ENCODE measurements at regions not wholly inside any gene's neighbourhood (a gene's known extent, or its start where the extent isn't known, plus 50 kb on each side); places are given as distances from the start of the nearest gene placed in this dataset.

DNA sequence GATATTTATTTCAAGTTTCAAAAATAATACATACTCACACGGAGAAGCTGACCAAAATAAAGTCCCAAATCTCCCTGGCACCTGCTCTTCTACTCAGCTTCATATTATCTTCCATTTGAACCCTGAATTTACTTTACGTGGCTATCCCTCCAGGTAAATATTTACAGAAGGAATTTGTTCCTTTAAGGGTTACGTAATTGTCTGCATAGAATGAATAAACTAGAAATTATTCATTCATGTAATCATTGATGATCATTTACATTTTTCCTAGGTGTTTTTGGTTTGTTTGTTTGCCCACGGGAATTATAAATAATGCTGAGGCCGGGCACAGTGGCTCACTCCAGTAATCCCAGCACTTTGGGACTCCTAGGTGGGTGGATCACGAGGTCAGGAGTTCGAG lies 251.2 kb downstream of the PLK2 start:
- TF ChIP-seq RFX5 (IDR thresholded peaks at IDR 0.05; ENCODE audit: low read length) (no peak), TAF1 (IDR thresholded peaks at IDR 0.05; ENCODE audit: borderline replicate concordance, low read depth, low read length) (no peak), CHD2 (IDR thresholded peaks at IDR 0.05; ENCODE audit: low read length, partially characterized antibody) (no peak)
- TF ChIP-seq, protein P1, sequence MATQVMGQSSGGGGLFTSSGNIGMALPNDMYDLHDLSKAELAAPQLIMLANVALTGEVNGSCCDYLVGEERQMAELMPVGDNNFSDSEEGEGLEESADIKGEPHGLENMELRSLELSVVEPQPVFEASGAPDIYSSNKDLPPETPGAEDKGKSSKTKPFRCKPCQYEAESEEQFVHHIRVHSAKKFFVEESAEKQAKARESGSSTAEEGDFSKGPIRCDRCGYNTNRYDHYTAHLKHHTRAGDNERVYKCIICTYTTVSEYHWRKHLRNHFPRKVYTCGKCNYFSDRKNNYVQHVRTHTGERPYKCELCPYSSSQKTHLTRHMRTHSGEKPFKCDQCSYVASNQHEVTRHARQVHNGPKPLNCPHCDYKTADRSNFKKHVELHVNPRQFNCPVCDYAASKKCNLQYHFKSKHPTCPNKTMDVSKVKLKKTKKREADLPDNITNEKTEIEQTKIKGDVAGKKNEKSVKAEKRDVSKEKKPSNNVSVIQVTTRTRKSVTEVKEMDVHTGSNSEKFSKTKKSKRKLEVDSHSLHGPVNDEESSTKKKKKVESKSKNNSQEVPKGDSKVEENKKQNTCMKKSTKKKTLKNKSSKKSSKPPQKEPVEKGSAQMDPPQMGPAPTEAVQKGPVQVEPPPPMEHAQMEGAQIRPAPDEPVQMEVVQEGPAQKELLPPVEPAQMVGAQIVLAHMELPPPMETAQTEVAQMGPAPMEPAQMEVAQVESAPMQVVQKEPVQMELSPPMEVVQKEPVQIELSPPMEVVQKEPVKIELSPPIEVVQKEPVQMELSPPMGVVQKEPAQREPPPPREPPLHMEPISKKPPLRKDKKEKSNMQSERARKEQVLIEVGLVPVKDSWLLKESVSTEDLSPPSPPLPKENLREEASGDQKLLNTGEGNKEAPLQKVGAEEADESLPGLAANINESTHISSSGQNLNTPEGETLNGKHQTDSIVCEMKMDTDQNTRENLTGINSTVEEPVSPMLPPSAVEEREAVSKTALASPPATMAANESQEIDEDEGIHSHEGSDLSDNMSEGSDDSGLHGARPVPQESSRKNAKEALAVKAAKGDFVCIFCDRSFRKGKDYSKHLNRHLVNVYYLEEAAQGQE (IDR thresholded peaks at IDR 0.05; ENCODE audit: low read depth, low read length) = no peak

DNA sequence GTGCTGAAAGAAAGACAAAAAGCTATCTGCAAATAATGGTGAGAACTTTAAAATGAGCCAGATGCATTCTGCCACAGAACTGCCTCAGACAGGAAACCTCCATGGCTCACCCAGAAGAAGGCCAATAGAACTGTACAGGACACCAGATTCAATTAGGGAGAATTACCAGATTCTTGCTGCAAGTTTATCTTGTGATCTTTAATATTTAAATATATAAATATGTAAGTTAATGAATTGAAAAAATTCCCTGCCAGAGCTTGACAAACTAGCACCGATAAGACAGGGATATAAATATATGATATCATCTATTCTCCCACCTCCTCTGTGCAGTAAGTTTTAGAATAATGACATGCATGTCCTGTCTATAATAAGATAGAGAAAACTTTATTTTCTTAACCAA lies 252.8 kb downstream of the PLK2 start:
- H3F3A ChIP-seq (replicated peaks; ENCODE audit: insufficient read depth) = peaks cover 3% of the 10 kb centered on the region
- TF ChIP-seq TCF12 (IDR thresholded peaks at IDR 0.05) (no peak), ELF1 (IDR thresholded peaks at IDR 0.05) (no peak), SMC3 (IDR thresholded peaks at IDR 0.05; ENCODE audit: low read depth, low read length) (no peak), GABPA (IDR thresholded peaks at IDR 0.05; ENCODE audit: low read depth) (no peak), RCOR1 (IDR thresholded peaks at IDR 0.05; ENCODE audit: low read length) (no peak), EZH2phosphoT487 (IDR thresholded peaks at IDR 0.05; ENCODE audit: borderline replicate concordance, low read depth) (no peak), USF2 (IDR thresholded peaks at IDR 0.05; ENCODE audit: borderline replicate concordance, low read depth, low read length) (no peak), RAD21 (IDR thresholded peaks at IDR 0.05; ENCODE audit: low read length) (no peak), TEAD4 (IDR thresholded peaks at IDR 0.05; ENCODE audit: borderline replicate concordance, insufficient read depth) (no peak)
- TF ChIP-seq, protein P2, sequence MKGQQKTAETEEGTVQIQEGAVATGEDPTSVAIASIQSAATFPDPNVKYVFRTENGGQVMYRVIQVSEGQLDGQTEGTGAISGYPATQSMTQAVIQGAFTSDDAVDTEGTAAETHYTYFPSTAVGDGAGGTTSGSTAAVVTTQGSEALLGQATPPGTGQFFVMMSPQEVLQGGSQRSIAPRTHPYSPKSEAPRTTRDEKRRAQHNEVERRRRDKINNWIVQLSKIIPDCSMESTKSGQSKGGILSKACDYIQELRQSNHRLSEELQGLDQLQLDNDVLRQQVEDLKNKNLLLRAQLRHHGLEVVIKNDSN (IDR thresholded peaks at IDR 0.05; ENCODE audit: borderline replicate concordance, low read depth) = no peak
- H3K4me1 ChIP-seq (ENCODE audit: control insufficient read depth in 1 of 2, insufficient read depth in 2 of 2, low read depth in 1 of 2, low read length in 1 of 2) = no peaks in the 10 kb centered on the region; a peak in 1 of 4 replicates
- POLR2A ChIA-PET = no interaction called here
- H3K36me3 ChIP-seq (replicated peaks in 1 of 2; ENCODE audit: control insufficient read depth in 1 of 2, insufficient read depth in 2 of 2, low read length in 1 of 2) = no peaks in the 10 kb centered on the region
- no peak overlapping the region for H3K4me2 ChIP-seq
- H3K9me3 ChIP-seq = no peaks in the 10 kb centered on the region
- no peaks in the 10 kb centered on the region for H3K27me3 ChIP-seq (ENCODE audit: insufficient read depth)
- no peak overlapping the region for H3K27ac ChIP-seq (ENCODE audit: low read depth in 2 of 2, low read length in 1 of 2)
- H3K9me2 ChIP-seq = no peaks in the 10 kb centered on the region
- H3K79me2 ChIP-seq (ENCODE audit: insufficient read depth) = no peaks in the 10 kb centered on the region
- 22% methylated on average over 1 of the region's 1 CpG for WGBS (ENCODE audit: low lambda C conversion rate)
- no peak for DNase-seq
- no peak overlapping the region for H3K9ac ChIP-seq
- H4K20me1 ChIP-seq (ENCODE audit: insufficient read depth) = no peaks in the 10 kb centered on the region
- H2AFZ ChIP-seq (ENCODE audit: low read depth) = no peak overlapping the region; the same call in 1 of the 2 replicates
- CTCF ChIA-PET = interaction anchor here (1.3 to 1.5 kb wide), 2 partner anchors 23 to 254 kb away, joined by 3 to 4 read pairs; no protein-coding TSS in a partner anchor
- H3K4me3 ChIP-seq (ENCODE audit: low read depth in 2 of 2, low read length in 1 of 2) = no peak overlapping the region

More for the DNA sequence above, 251.2 kb downstream of the PLK2 start:
- no peaks in the 10 kb centered on the region for H3K36me3 ChIP-seq (replicated peaks in 1 of 2; ENCODE audit: control insufficient read depth in 1 of 2, insufficient read depth in 2 of 2, low read length in 1 of 2)
- ChIA-PET POLR2A (no interaction called here), CTCF (interaction anchor here (1.4 kb wide), 1 partner anchor 154 kb away, joined by 3 read pairs; no protein-coding TSS in a partner anchor)
- WGBS (ENCODE audit: low lambda C conversion rate) = 63% methylated on average over 7 of the region's 7 CpGs
- no peaks in the 10 kb centered on the region for H4K20me1 ChIP-seq (ENCODE audit: insufficient read depth)
- H3K27ac ChIP-seq (ENCODE audit: low read depth in 2 of 2, low read length in 1 of 2) = no peak overlapping the region
- H3K9ac ChIP-seq = no peak overlapping the region
- peaks cover 3% of the 10 kb centered on the region for H3F3A ChIP-seq (replicated peaks; ENCODE audit: insufficient read depth)
- H3K9me2 ChIP-seq = no peaks in the 10 kb centered on the region
- H3K4me1 ChIP-seq (ENCODE audit: control insufficient read depth in 1 of 2, insufficient read depth in 2 of 2, low read depth in 1 of 2, low read length in 1 of 2) = no peaks in the 10 kb centered on the region; a peak in 1 of 4 replicates
- no peak overlapping the region for H3K4me3 ChIP-seq (ENCODE audit: low read depth in 2 of 2, low read length in 1 of 2)
- no peak overlapping the region for H2AFZ ChIP-seq (ENCODE audit: low read depth)
- no peak overlapping the region for H3K4me2 ChIP-seq
- H3K9me3 ChIP-seq = no peaks in the 10 kb centered on the region
- no peak for DNase-seq
- H3K79me2 ChIP-seq (ENCODE audit: insufficient read depth) = no peaks in the 10 kb centered on the region
- no peaks in the 10 kb centered on the region for H3K27me3 ChIP-seq (ENCODE audit: insufficient read depth)
